HepG2 (cell line): ENCODE measurements at regions not wholly inside any gene's neighbourhood (a gene's known extent, or its start where the extent isn't known, plus 50 kb on each side); places are given as distances from the start of the nearest gene placed in this dataset.

Experiments
- ATF7 ChIP-seq, 2 experiments: fragments of 450-650 bp in 1 of 2; sonication (generic) in 1 of 2; formaldehyde crosslinking in 1 of 2; IDR thresholded peaks; 2 replicates each; pipeline versions ENCODE4 v1.4.0 to v1.6.1; 2016 to 2020; ENCODE audit warnings: antibody characterized with exemption in 1 of 2, mild to moderate bottlenecking in 1 of 2, missing genetic modification reagents in 1 of 2
- MBD4 ChIP-seq: IDR thresholded peaks from 2 replicates; pipeline ENCODE4 v1.6.1; 2012; ENCODE audit warnings: low read length, inconsistent platforms, borderline replicate concordance
- POLR2AphosphoS5 ChIP-seq: IDR thresholded peaks from 2 replicates; pipeline ENCODE4 v1.6.1; 2012; ENCODE audit warnings: low read depth, low read length
- ZFP41 ChIP-seq: sonication (generic); formaldehyde crosslinking; IDR thresholded peaks from 2 replicates; pipeline ENCODE4 v1.4.0; 2020; ENCODE audit warnings: mild to moderate bottlenecking, missing genetic modification reagents, borderline replicate concordance
- ZNF543 ChIP-seq: sonication (generic); formaldehyde crosslinking; IDR thresholded peaks from 2 replicates; pipeline ENCODE4 v1.4.0; 2020; ENCODE audit warnings: mild to moderate bottlenecking, missing genetic modification reagents
- TF ChIP-seq, protein P1 (sequence below): sonication (generic); formaldehyde crosslinking; IDR thresholded peaks from 2 replicates; pipeline ENCODE4 v1.4.0; 2020; ENCODE audit warnings: missing genetic modification reagents, borderline replicate concordance

DNA sequence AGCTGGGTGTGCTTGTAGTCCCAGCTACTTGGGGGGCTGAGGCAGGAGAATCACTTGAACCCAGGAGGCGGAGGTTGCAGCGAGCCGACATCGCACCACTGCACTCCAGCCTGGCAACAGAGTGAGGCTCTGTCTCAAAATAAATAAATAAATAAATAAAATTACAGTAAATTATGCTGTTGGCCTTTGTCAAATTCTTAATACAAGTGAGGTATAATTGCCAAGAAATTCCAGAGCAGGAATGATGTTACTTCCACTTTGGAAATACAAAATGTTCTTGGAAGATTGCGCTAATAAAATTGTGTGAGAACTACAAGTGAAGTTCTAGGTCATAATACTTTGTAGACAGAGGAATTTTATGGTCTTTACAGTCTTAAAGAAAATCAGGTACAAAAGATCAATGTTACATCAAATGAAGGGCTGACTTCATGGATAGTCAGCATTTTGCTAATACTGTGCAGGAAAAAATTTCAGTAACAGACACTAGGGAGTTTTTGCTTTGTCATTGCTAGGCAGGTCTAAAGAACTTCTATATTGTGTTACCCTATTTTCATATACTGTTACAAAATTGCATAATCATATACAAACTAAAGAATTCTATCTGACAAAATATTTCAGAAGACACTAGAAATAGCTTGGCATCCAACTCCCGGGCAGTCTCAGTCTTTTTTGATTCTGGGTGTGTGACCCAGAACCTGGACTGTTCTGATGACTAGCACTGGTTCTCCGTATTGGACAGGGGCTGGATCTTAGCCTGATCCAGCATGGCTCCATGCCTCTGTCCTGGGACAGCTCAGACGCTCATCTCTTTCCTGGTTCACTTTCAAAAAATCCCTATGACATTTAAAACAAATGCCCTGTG is 76.0 kb upstream of the STK17B start:
- TF ChIP-seq POLR2AphosphoS5: no peak
- TF ChIP-seq MBD4: no peak
- TF ChIP-seq, protein P1, sequence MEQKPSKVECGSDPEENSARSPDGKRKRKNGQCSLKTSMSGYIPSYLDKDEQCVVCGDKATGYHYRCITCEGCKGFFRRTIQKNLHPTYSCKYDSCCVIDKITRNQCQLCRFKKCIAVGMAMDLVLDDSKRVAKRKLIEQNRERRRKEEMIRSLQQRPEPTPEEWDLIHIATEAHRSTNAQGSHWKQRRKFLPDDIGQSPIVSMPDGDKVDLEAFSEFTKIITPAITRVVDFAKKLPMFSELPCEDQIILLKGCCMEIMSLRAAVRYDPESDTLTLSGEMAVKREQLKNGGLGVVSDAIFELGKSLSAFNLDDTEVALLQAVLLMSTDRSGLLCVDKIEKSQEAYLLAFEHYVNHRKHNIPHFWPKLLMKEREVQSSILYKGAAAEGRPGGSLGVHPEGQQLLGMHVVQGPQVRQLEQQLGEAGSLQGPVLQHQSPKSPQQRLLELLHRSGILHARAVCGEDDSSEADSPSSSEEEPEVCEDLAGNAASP: no peak
- no peak for TF ChIP-seq ZFP41 (CRISPR knock-in tag)
- no peak for TF ChIP-seq ATF7 (IDR thresholded peaks at IDR 0.05)
- no peak for TF ChIP-seq ATF7 (CRISPR knock-in tag; IDR thresholded peaks at IDR 0.05)
- no peak for TF ChIP-seq ZNF543
